GM19328 (cell line): ENCODE measurements at regions not wholly inside any gene's neighbourhood (a gene's known extent, or its start where the extent isn't known, plus 50 kb on each side); places are given as distances from the start of the nearest gene placed in this dataset.

Experiments used
- ATAC-seq: cut with Tn5 transposase; IDR thresholded peaks from one replicate; pipeline ENCODE4 v1.9.1; 2021; ENCODE audit warnings: mild to moderate bottlenecking, moderate library complexity; ENCODE audit not compliant: unreplicated experiment

DNA sequence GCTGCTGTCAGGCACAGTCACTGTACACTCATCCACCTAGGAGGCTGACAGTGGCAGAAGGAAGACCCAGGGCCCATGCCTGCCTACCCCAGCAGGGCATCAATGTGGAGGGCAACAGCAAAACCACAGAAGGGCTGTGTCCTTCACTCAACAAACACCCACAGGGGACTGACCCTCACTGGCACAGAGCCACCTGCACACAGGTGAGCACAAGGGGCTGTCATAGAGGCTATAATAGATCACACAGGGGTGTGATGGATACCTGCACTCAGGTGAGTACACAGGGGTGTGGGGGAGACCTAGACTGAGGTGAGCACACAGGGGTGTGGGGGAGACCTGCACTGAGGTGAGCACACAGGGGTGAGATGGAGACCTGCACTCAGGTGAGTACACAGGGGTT lies 132.8 kb upstream of the TCERG1L start:
- no peak for ATAC-seq

GRCh38 chr10:131444862-131445461 lies 133.4 kb upstream of the TCERG1L start:
- ATAC-seq = no peak

DNA sequence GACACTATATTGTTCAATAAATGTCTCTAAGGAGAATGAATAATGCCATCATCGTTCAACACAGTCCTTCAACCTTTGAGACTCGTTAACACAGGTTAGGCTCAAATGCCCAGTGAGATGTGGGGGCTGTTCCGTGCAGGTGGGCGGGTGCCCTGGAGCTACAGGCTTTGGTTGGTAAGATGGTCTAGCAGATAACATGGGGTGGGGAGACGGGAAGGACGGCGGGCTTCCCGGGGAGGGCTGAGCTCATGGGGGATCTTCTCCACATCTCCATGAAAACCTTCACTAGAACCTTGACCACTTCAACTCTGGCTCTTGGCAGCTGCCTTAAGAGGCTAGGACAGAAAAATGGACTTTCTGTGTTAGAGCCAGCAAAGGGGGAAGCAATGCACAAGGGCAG lies 134.1 kb upstream of the TCERG1L start:
- no peak for ATAC-seq

DNA sequence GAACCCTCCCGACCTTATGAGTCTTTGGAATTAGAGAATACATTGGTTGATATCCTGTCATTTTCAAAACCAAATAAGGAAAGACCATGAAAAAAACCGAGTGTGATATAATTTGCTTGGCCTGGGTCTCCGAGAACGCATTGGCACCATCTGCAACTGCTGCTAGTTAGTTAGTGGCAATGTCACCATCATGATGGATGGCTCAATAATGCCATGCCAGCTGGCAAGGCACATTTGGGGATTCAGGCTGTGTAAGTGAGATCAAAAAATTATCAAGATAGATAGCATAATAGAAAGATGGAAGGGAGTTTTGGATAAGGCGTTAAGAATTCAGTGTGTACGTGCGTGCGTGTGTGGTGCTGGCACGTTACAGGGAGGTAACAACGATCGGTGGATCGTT lies 134.7 kb upstream of the TCERG1L start:
- no peak for ATAC-seq

GRCh38 chr10:131448171-131448570 lies 136.7 kb upstream of the TCERG1L start:
- ATAC-seq = no peak

DNA sequence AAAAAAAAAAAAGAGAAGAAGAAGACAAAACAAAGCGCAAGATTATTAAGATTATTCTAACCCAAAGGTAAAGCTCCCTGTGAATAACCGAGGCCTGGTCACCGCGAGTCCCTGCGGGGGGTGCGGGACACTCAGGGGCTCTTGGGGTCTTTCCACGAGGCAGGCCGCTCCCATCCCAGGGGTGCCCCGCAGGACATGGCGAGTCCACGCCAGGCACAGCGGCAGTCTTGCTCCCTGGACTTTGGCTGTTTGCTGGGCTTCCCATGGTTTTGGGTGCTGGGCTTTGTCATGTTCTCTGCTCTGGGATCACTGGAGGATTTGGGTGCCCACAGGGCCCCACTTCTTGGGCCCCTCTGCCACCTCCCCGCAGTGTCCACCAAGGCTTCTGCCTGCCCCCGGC lies 137.4 kb upstream of the TCERG1L start:
- no peak for ATAC-seq

GRCh38 chr10:131450216-131450765 lies 138.8 kb upstream of the TCERG1L start:
- no peak for ATAC-seq

GRCh38 chr10:131451407-131452015 lies 140.0 kb upstream of the TCERG1L start:
- no peak for ATAC-seq

DNA sequence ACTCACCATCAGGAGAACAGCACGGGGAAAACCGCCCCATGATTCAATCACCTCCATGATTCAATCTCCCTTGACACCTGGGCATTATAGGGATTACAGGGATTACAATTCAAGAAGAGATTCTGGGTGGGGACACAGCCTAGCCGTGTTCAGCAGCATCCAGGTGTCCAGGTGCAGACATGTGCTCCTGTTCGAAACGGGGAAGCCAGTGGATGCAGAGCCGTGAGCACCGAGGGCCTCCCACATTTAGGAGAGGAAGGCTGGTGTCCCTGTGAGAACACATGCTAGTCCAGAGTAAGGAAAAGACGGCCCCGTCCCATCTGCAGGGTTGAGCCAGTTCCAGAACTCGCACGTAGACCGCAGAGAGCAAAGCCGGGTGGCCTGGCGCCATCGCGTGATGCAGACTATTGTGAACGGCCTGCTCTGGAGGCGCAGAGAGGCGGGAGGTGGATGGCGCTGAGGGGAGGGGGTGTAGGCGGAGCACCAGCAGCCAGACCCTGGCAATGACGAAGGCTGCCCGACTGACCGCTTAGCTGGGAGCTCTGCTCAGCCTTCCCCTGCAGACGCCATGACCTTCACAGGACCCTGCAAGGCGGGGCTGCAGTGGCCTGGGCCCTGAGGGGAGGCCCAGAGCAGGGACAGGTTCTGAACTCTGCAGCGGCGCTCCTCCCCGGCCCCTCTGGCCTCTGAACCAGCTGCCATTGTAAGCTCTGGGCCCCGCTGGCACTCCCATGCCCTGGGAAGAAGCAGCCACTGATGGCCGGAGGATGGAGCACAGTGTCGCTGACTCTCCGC lies 141.6 kb upstream of the TCERG1L start:
- no peak for ATAC-seq

GRCh38 chr10:131453721-131454634 lies 142.5 kb upstream of the TCERG1L start:
- ATAC-seq = no peak

GRCh38 chr10:131456411-131456810 lies 144.9 kb upstream of the TCERG1L start:
- ATAC-seq = no peak

DNA sequence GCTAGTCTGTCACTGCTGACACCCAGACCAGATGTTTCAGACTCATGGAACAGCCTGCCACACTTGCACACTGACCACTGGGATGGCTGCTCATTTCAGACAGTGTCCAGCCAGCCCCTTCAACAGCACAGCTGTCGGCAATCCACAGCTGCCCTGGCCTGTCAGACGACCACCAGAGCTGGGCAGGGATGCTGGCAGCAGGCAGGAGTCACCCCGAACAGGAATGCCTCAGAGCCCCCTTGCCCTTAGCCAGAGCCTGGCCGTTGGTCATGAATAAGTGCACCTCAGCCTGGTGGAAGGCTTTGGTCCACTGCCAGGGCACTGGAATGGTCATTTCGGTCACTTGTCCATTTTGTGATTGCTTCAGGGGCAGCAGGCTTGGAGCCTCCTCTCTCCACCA lies 149.6 kb upstream of the TCERG1L start:
- no peak for ATAC-seq

GRCh38 chr10:131464789-131465188 lies 153.3 kb upstream of the TCERG1L start:
- ATAC-seq = no peak

DNA sequence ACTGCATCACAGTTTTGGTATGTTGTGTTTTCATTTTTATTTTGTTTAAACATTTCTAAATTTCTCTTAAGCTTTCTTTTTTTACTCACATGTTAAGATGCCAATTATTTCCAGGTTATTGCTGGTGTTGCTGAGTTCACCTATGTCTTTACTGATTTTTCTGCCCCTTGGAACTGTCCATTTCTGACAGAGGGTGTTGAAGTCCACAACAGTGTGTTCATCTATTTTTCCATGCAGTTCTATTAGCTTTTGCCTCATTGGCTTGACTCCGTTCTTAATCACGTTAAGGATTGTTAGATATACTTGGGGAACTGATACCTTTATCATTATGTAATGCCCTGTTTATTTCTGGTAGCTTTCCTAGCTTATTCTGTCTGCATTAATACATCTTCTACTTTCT lies 158.0 kb upstream of the TCERG1L start:
- no peak for ATAC-seq

- ATAC-seq = no peak
Measured at GRCh38 chr10:131473645-131474044, 162.1 kb upstream of the TCERG1L start.

DNA sequence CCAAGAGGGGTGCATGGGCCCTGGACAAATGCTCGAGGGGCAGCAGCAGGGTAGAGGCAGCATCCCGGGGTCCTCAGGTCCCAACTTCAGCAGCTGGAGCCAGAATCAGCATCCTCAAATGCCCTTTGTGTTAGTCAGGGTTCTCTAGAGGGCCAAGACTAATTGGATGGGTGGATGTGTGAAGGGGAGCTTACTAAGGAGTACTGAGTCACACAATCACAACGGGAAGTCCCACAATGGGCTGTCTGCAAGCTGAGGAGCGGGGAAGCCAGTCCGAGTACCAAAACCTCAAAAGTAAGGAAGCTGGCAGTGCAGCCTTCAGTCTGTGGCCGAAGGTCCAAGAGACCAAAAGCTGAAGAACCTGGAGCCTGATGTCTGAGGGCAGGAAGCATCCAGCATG lies 162.9 kb upstream of the TCERG1L start:
- ATAC-seq = no peak

GRCh38 chr10:131475043-131475442 lies 163.5 kb upstream of the TCERG1L start:
- ATAC-seq = no peak

- no peak for ATAC-seq
Measured at GRCh38 chr10:131475803-131476202, 164.3 kb upstream of the TCERG1L start.

DNA sequence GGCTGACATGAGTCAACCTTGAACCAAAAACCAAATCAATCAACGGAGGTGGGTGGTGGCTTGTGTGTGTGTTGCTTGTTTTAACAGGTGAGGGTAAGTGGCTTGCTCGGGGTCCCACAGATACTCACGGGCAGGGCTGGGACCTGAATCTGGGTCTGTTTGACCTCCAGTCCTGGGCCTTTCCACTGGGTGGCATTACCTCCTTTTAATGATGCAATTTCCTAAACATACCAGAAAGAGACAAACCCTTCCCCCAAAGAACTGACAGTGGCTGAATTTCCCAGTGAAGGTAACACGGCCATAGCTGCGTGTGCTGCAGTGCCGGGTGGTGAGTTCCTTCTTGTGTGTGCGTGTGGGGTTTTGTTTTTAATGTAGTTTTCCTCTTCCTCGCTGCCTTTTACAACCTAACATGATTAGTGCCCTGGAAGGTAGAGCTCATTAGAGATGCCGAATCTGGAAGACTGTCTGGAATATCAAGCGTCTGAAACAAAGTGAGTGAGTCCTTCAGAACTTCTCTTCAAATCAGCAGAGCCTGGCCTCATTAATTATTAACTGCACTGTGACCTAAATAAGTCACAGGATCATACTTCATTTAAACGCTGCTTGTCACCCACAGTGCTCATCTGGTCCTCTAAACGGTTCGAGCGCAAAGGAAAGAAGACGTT lies 166.1 kb upstream of the TCERG1L start:
- no peak for ATAC-seq

- ATAC-seq = no peak
Measured at GRCh38 chr10:131478377-131478989, 167.0 kb upstream of the TCERG1L start.
